SH-SY5Y (cell line): ENCODE measurements at regions not wholly inside any gene's neighbourhood (a gene's known extent, or its start where the extent isn't known, plus 50 kb on each side); places are given as distances from the start of the nearest gene placed in this dataset.

Experiments
- GATA2 ChIP-seq: IDR thresholded peaks from 2 replicates; pipeline ENCODE4 v1.6.1; 2011; ENCODE audit warnings: mild to moderate bottlenecking, low read depth, low read length
- GATA3 ChIP-seq: IDR thresholded peaks from 2 replicates; pipeline ENCODE4 v1.6.1; 2011; ENCODE audit warnings: low read depth, mild to moderate bottlenecking, low read length, moderate library complexity

DNA sequence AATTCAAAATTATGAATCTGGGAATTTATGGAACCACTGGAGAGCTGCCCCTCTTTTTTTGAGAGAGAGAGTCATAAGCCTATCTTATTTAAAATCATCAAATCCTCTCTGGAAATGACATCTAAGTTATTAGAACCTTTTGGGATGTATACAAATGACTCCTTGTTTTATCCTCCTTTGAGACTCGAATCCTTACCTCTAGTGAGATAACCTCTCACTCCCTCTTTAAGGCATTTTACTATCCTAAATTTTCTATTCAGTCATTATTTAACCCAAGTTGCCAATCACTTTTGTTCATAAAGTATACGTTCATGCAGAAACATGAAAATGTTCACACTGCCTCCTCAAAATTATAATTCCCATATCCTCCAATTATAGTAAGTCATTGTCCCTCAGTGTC is 313.6 kb upstream of the C1orf87 start:
- TF ChIP-seq GATA3 (no peak), GATA2 (no peak)
